Body of pancreas (tissue), 4 donors: ENCODE measurements at regions not wholly inside any gene's neighbourhood (a gene's known extent, or its start where the extent isn't known, plus 50 kb on each side); places are given as distances from the start of the nearest gene placed in this dataset.
"Not testable (repeated sequence)": the region's sequence is repeated elsewhere in the genome, so short reads cannot be mapped to it uniquely, and the experiment has no call there.

Experiments used
- ATAC-seq: fragments of 150-250 bp; one replicate; pipeline ENCODE4 v1.9.1; 2016
- DNase-seq, 4 donors: peaks; one replicate each; pipeline ENCODE4 v3.0.0-alpha.2; 2019
- H3K27ac ChIP-seq, 4 donors: fragments of 200-600 bp; sonication (generic); 1 replicate in 3 of 4; 2 replicates in 1 of 4; pipeline versions ENCODE4 v1.5.1 to v1.6.1; 2016 to 2019; ENCODE audit warnings: mild to moderate bottlenecking in 1 of 4, mixed read lengths in 1 of 4, moderate library complexity in 1 of 4
- H3K27me3 ChIP-seq, 2 donors: fragments of 200-600 bp; sonication (generic); one replicate each; pipeline ENCODE4 v1.6.0; 2016; ENCODE audit warnings: mild to moderate bottlenecking in 1 of 2
- H3K36me3 ChIP-seq, 2 donors: fragments of 200-600 bp; sonication (generic); replicated peaks in 1 of 2; 2 replicates each; pipeline ENCODE4 v1.5.1; 2016; ENCODE audit warnings: low read depth in 2 of 2; ENCODE audit not compliant: insufficient read depth in 1 of 2
- H3K4me1 ChIP-seq: fragments of 200-600 bp; sonication (generic); one replicate; pipeline ENCODE4 v1.6.0; 2016
- H3K4me3 ChIP-seq, 2 donors: fragments of 200-600 bp; sonication (generic); 1 replicate in 1 of 2; 2 replicates in 1 of 2; pipeline ENCODE4 v1.5.1; 2016 to 2019
- H3K9me3 ChIP-seq, 3 donors: fragments of 200-600 bp; sonication (generic); 1 replicate in 2 of 3; 2 replicates in 1 of 3; pipeline ENCODE4 v1.5.1; 2016
- POLR2A ChIP-seq, 3 donors: fragments of 450-650 bp; IDR thresholded peaks; one replicate each; pipeline ENCODE4 v1.6.1; 2016; ENCODE audit warnings: antibody characterized with exemption in 3 of 3, mild to moderate bottlenecking in 2 of 3
- WGBS, 2 donors: methylation state at CpG; one replicate each; pipeline ENCODE4 v1.1.5; 2017; 5-methylcytosine and 5-hydroxymethylcytosine counted together
- intact Hi-C: fragments of 100-400 bp; cut with DNase I; formaldehyde crosslinking; loops from one replicate; pipeline ENCODE4 v1.15.1; 2023
- TF ChIP-seq, protein P1 (sequence below), 7 experiments: fragments of 450-650 bp in 4 of 7; fragments of 200-600 bp in 3 of 7; sonication (generic) in 3 of 7; IDR thresholded peaks; one replicate each; pipeline ENCODE4 v1.5.1; 2016 to 2019; ENCODE audit warnings: antibody characterized with exemption in 7 of 7

DNA sequence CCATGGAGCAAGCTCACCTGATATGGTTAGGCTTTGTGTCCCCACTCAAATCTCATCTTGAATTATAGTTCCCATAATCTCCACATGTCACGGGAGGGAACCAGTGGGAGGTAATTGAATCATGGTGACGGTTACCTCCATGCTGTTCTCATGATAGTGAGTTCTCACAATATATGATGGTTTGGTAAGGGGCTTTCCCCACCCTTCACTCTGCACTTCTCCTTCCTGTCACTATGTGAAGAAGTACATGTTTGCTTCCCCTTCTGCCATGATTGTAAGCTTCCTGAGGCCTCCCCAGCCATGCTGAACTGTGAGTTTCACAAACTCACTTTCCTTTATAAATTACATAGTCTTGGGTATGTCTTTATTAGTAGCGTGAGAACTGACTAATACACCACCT, 435.7 kb upstream of the ID2 start:
- DNase-seq, result no peak
- TF ChIP-seq, protein P1, sequence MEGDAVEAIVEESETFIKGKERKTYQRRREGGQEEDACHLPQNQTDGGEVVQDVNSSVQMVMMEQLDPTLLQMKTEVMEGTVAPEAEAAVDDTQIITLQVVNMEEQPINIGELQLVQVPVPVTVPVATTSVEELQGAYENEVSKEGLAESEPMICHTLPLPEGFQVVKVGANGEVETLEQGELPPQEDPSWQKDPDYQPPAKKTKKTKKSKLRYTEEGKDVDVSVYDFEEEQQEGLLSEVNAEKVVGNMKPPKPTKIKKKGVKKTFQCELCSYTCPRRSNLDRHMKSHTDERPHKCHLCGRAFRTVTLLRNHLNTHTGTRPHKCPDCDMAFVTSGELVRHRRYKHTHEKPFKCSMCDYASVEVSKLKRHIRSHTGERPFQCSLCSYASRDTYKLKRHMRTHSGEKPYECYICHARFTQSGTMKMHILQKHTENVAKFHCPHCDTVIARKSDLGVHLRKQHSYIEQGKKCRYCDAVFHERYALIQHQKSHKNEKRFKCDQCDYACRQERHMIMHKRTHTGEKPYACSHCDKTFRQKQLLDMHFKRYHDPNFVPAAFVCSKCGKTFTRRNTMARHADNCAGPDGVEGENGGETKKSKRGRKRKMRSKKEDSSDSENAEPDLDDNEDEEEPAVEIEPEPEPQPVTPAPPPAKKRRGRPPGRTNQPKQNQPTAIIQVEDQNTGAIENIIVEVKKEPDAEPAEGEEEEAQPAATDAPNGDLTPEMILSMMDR (IDR thresholded peaks at IDR 0.05), result no peak
- TF ChIP-seq POLR2A (IDR thresholded peaks at IDR 0.05), result no peak
- Histone ChIP-seq H3K4me1 (no peaks in the 10 kb centered on the region), H3K4me3 (no peak overlapping the region), H3K9me3 (no peaks in the 10 kb centered on the region), H3K27ac (no peak overlapping the region), H3K36me3 (no peaks in the 10 kb centered on the region), H3K27me3 (no peaks in the 10 kb centered on the region)
- intact Hi-C loops, result no loop called here
- 89 to 96% methylated on average over 3 of the region's 3 CpGs for WGBS, 2 donors
- ATAC-seq, result no peak

DNA sequence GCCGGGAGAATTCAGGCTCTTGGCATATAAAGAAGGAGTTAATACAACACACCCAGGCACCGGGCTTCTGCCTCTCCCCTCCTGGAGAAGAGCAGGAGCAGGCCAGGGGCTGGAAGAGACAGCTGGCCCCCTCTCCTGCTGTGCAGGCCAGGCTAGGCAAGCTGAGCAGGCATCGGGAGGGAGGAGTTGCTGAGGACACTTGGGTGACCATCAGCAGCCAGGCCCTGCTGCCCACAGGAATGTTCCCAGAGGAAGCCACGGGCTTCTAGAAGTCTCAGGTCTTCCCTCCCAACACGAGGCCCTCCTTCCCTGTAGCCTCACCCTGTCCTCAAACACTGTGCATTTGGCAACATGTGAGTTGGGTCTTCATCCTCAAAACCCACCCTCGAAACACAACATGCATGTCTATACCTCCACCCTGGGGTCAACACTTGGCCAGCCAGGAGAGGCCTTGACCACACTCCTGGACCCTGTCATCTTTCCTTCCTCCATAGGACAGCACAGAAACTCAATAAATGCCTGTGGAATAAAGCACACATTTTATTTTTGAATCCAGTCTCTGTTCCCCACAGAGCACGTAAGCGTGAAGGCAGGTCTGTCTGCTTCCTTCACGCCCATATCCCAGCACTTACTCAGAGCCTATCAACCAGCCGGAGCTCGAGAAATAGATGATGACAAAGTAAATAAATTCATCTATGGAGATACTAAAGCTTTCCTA, 433.8 kb upstream of the ID2 start:
- no peak for TF ChIP-seq POLR2A (IDR thresholded peaks at IDR 0.05)
- TF ChIP-seq, protein P1 (IDR thresholded peaks at IDR 0.05), result no peak
- Histone ChIP-seq H3K27ac (no peak overlapping the region), H3K4me3 (no peak overlapping the region), H3K9me3 (no peaks in the 10 kb centered on the region), H3K4me1 (no peaks in the 10 kb centered on the region), H3K36me3 (no peaks in the 10 kb centered on the region), H3K27me3 (no peaks in the 10 kb centered on the region)
- intact Hi-C loops, result no loop called here
- WGBS, 2 donors, result 71 to 73% methylated on average over 11 of the region's 11 CpGs
- DNase-seq (no peak), ATAC-seq (no peak)

DNA sequence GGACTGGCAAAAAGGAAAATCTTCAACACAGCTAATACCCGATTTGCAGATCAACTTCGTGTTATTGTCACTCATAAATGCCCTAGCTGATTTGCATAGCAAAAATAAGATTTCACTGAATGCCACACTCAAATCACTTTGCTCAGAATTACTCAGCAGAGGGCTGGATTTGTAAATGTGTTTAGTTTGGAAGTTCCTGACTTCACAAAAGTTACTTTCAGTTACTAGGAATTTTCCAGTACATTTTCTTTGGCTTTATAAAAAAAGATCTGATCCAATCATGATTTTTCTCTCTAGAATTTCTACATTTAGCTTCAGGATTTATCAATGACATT, 433.3 kb upstream of the ID2 start:
- Histone ChIP-seq H3K27ac (no peak overlapping the region), H3K27me3 (no peaks in the 10 kb centered on the region), H3K4me3 (no peak overlapping the region), H3K9me3 (no peaks in the 10 kb centered on the region), H3K36me3 (no peaks in the 10 kb centered on the region), H3K4me1 (no peaks in the 10 kb centered on the region)
- DNase-seq (no peak), ATAC-seq (no peak)
- intact Hi-C loops, result no loop called here
- TF ChIP-seq, protein P1 (IDR thresholded peaks at IDR 0.05), result no peak
- no peak for TF ChIP-seq POLR2A (IDR thresholded peaks at IDR 0.05)
- 85% methylated on average over 2 of the region's 2 CpGs for WGBS, 2 donors

DNA sequence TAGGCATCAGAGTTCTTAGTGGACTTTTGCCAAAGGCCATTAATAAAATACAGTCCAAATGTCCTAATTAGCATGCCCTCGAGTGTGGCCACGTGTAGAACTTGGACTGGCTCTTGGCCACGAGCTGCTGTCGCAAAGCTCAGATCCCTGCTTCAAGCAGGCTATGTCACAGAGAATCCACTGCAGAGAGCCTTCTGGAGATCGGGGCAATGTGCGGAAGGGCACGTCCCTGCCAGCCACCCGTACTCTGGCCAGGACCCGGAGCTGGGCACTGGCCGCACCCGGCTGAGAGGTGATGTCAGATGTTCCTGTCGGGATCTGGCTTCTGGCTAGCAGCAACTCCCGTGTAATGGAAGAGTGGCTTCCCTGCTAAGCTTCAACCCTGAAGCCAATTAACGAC, 432.7 kb upstream of the ID2 start:
- Histone ChIP-seq H3K4me3 (no peak overlapping the region), H3K36me3 (no peaks in the 10 kb centered on the region), H3K9me3 (no peaks in the 10 kb centered on the region), H3K27ac (no peak overlapping the region), H3K4me1 (no peaks in the 10 kb centered on the region), H3K27me3 (no peaks in the 10 kb centered on the region)
- no peak for DNase-seq
- no peak for ATAC-seq
- TF ChIP-seq, protein P1 (IDR thresholded peaks at IDR 0.05), result no peak
- TF ChIP-seq POLR2A (IDR thresholded peaks at IDR 0.05), result no peak
- 57 to 79% methylated on average over 9 to 14 of the region's 14 CpGs for WGBS, 2 donors
- intact Hi-C loops, result no loop called here

DNA sequence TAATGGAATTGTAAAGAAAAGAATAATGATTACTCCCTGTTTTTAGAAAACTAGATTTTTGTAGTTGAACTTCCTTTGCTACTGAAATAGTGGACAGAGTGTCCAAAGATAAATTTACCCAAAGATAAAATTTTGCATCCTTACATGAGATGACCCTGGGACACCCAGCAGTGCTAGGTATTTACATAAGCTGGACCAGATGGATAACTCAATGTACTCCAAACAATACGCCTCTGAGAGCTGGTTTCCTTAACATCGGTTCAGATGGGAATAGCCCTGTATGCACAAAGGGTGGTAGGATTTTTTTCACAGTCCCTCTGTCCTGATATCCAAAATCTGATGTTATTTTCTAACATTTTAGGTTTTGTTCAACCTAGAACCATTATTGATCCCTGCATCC, 432.1 kb upstream of the ID2 start:
- no peaks in the 10 kb centered on the region for H3K4me1 ChIP-seq
- TF ChIP-seq, protein P1 (IDR thresholded peaks at IDR 0.05), result no peak
- no peak for TF ChIP-seq POLR2A (IDR thresholded peaks at IDR 0.05)
- intact Hi-C loops, result no loop called here
- 74 to 76% methylated on average over 2 of the region's 2 CpGs for WGBS, 2 donors
- ATAC-seq (no peak), DNase-seq (no peak)
- H3K27ac ChIP-seq, result no peak overlapping the region
- no peak overlapping the region for H3K4me3 ChIP-seq
- no peaks in the 10 kb centered on the region for H3K36me3 ChIP-seq
- H3K27me3 ChIP-seq, result no peaks in the 10 kb centered on the region
- no peaks in the 10 kb centered on the region for H3K9me3 ChIP-seq

DNA sequence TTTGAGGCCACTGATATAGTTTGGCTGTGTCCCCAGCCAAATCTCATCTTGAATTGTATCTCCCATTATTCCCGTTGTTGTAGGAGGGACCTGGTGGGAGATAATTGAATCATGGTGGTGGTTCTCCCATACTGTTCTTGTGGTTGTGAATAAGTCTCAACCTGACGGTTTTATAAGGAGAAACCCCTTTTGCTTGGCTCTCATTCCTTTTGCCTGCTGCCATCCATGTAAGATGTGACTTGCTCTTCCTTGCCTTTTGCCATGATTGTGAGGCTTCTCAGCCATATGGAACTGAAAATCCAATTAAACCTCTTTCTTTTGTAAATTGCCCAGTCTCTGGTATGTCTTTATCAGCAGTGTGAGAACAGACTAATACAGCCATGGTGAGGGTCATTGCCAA, 431.6 kb upstream of the ID2 start:
- WGBS, 2 donors, result 80 to 85% methylated on average over 2 of the region's 2 CpGs
- not testable (repeated sequence) for DNase-seq

More for the DNA sequence above, 431.6 kb upstream of the ID2 start:
- H3K36me3 ChIP-seq, intact Hi-C loops, H3K4me3 ChIP-seq, H3K9me3 ChIP-seq, H3K27me3 ChIP-seq, H3K27ac ChIP-seq, H3K4me1 ChIP-seq, ATAC-seq: not testable (repeated sequence)
